OCI-LY3 (cell line): ENCODE measurements at regions not wholly inside any gene's neighbourhood (a gene's known extent, or its start where the extent isn't known, plus 50 kb on each side); places are given as distances from the start of the nearest gene placed in this dataset.

ENCODE experiments used
- CTCF ChIP-seq: fragments of 200-600, 300-600 bp; sonication (generic); IDR thresholded peaks from 2 replicates; pipeline ENCODE4 v1.5.1; 2014; ENCODE audit warnings: antibody characterized with exemption, low read length, low read depth
- EZH2phosphoT487 ChIP-seq: fragments of 200-600 bp; shearing (Covaris generic); IDR thresholded peaks from 2 replicates; pipeline ENCODE4 v1.6.1; 2018; ENCODE audit warnings: antibody characterized with exemption, mixed run types, low read depth

DNA sequence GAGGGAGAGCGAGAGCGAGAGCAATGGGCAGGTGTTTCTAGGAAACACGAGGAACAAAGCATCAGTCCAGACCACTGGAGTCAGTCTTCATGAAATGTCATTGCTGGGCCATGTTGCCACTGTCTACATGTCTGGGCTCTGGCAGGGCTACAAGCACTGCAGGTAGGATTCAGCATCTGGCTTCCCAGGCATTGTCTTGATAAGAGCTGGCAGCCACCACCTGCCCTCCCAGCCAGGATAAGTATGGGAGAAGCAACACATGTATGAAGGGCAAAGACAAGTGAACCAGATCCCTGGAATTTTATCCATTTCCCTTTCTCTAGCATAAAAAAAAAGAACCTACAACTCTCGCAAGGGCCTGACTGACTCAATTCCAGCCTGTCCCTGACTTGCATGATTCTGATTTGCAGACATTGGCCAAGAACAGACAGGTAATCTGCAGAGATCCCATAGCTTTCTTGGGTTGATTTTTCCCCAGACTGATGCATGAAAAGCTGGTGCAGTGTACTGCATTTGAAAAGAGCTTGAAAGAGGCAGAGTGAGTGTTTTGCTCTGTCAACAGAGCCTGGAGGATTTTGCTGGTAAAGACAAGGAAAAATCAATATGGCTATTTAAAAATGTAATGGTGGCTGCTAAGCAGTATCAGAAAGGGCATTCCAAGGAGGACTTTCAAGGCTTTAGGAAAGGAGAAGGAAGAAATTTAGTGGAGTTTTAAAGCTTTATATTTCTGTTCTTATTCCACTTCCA, 157.2 kb upstream of the MYRIP start:
- TF ChIP-seq EZH2phosphoT487 (no peak), CTCF (no peak)
